HepG2 (cell line): ENCODE measurements at regions not wholly inside any gene's neighbourhood (a gene's known extent, or its start where the extent isn't known, plus 50 kb on each side); places are given as distances from the start of the nearest gene placed in this dataset.
"Not testable (repeated sequence)": the region's sequence is repeated elsewhere in the genome, so short reads cannot be mapped to it uniquely, and the experiment has no call there.

Source experiments
- ATAC-seq: fragments of 200-7000 bp; cut with Tn5 transposase; 3 replicates; pipeline ENCODE4 v1.9.1; 2020; ENCODE audit warnings: mild to moderate bottlenecking, moderate library complexity
- BruUV-seq: library from RNA; stranded (reverse); fragments of 400-500 nt; replicated peaks from 2 replicates; lab custom pipeline; 2021; lab: Mats Ljungman, UMichigan
- CTCF ChIA-PET: fragments of 300-600 bp; formaldehyde crosslinking; extraction: SDS; loops from one replicate; lab custom pipeline; 2021; ENCODE audit warnings: low total read pairs, inconsistent platforms, low intra/inter-chr PET ratio; lab: Yijun Ruan, JAX
- POLR2A ChIA-PET: fragments of 350-600 bp; sonication (Branson Sonifier 250); formaldehyde crosslinking; loops from one replicate; lab custom pipeline; 2020; ENCODE audit warnings: antibody characterized with exemption, inconsistent platforms; lab: Yijun Ruan, JAX
- DNase-seq: peaks from one replicate; pipeline ENCODE4 v3.0.0-alpha.2; 2015; ENCODE audit warnings: low spot score
- FAIRE-seq: peaks from 3 replicates; lab custom pipeline; 2011; peaks lifted over from hg19 to GRCh38; lab: Jason Lieb, UNC
- H2AFZ ChIP-seq: one replicate; pipeline ENCODE4 v1.6.1; 2011; ENCODE audit warnings: low read length, inconsistent platforms
- H3K27ac ChIP-seq: fragments of 300-600 bp; 3 replicates; pipeline ENCODE4 v1.8.0; 2011; ENCODE audit warnings: mixed run types, mild to moderate bottlenecking, mixed read lengths, low read length, inconsistent platforms; ENCODE audit not compliant: insufficient read depth; ENCODE audit errors: extremely low read length
- H3K27me3 ChIP-seq, 2 experiments: fragments of 200-600 bp in 1 of 2; 2 replicates in 1 of 2; 3 replicates in 1 of 2; pipeline versions ENCODE4 v1.6.0 to v1.8.0; 2011; ENCODE audit warnings: low read length in 2 of 2, mild to moderate bottlenecking in 2 of 2, moderate library complexity in 2 of 2, inconsistent platforms in 1 of 2; ENCODE audit not compliant: insufficient read depth in 2 of 2, control insufficient read depth in 1 of 2
- H3K36me3 ChIP-seq, 2 experiments: fragments of 200-600 bp in 1 of 2; replicated peaks in 1 of 2; 2 replicates in 1 of 2; 3 replicates in 1 of 2; pipeline versions ENCODE4 v1.5.1 to v1.8.0; 2011; ENCODE audit warnings: low read length in 2 of 2, inconsistent platforms in 1 of 2; ENCODE audit not compliant: insufficient read depth in 2 of 2, control insufficient read depth in 1 of 2
- H3K4me1 ChIP-seq: 2 replicates; pipeline ENCODE4 v1.5.1; 2012; ENCODE audit warnings: low read length, inconsistent platforms; ENCODE audit not compliant: insufficient read depth
- H3K4me2 ChIP-seq: 2 replicates; pipeline ENCODE4 v1.6.0; 2011; ENCODE audit warnings: low read depth, low read length, inconsistent platforms
- H3K4me3 ChIP-seq, 3 experiments: fragments of 200-600 bp in 1 of 3; sonication (generic), shearing (Covaris generic) in 1 of 3; replicated peaks in 1 of 3; 2 replicates each; pipeline ENCODE4 v1.5.1; 2011 to 2016; ENCODE audit warnings: low read length in 3 of 3, inconsistent platforms in 2 of 3, low read depth in 2 of 3, mild to moderate bottlenecking in 2 of 3, control low read depth in 1 of 3, mixed read lengths in 1 of 3; ENCODE audit not compliant: insufficient read depth in 1 of 3
- H3K79me2 ChIP-seq: one replicate; pipeline ENCODE4 v1.6.1; 2011; ENCODE audit warnings: low read length, inconsistent platforms; ENCODE audit not compliant: insufficient read depth
- H3K9ac ChIP-seq: 2 replicates; pipeline ENCODE4 v1.6.0; 2011; ENCODE audit warnings: mild to moderate bottlenecking, low read depth, low read length, inconsistent platforms; ENCODE audit not compliant: insufficient read depth
- H3K9me3 ChIP-seq: 2 replicates; pipeline ENCODE4 v1.5.1; 2012; ENCODE audit warnings: mild to moderate bottlenecking, low read length
- H4K20me1 ChIP-seq: 2 replicates; pipeline ENCODE4 v1.6.0; 2011; ENCODE audit warnings: inconsistent platforms, mild to moderate bottlenecking, low read length, moderate library complexity; ENCODE audit not compliant: insufficient read depth
- ARID4A ChIP-seq: sonication (generic); formaldehyde crosslinking; IDR thresholded peaks from 2 replicates; pipeline ENCODE4 v1.5.0; 2020; ENCODE audit warnings: mild to moderate bottlenecking, missing genetic modification reagents, borderline replicate concordance
- MAFF ChIP-seq: IDR thresholded peaks from 2 replicates; pipeline ENCODE4 v1.6.1; 2011; ENCODE audit warnings: low read depth, low read length, improper control_type of control experiment
- WGBS: methylation state at CpG from one replicate; pipeline ENCODE4 v1.1.6; 2017; ENCODE audit warnings: low lambda C conversion rate; 5-methylcytosine and 5-hydroxymethylcytosine counted together
- in situ Hi-C: cut with HindIII; loops from 2 replicates; pipeline ENCODE4 v1.10.0; 2017; ENCODE audit warnings: low pct_unique_long_range_greater_than_20kb; ENCODE audit not compliant: extremely low pct_ligation_motif_present
- intact Hi-C: fragments of 100-400 bp; cut with micrococcal nuclease; formaldehyde crosslinking; loops from one replicate; pipeline ENCODE4 v1.10.0; 2022; ENCODE audit not compliant: unreplicated experiment

GRCh38 chrX:39493168-39493567, 604.6 kb downstream of the BCOR start (continued):
- TF ChIP-seq ARID4A (CRISPR knock-in tag) (no peak), MAFF (no peak)

GRCh38 chrX:39497117-39497516, 600.6 kb downstream of the BCOR start:
- WGBS = 42% methylated on average over 4 of the region's 4 CpGs
- H3K4me2 ChIP-seq, ATAC-seq, FAIRE-seq, H2AFZ ChIP-seq, H3K9ac ChIP-seq, H3K27ac ChIP-seq, H3K9me3 ChIP-seq, DNase-seq, POLR2A ChIA-PET, CTCF ChIA-PET, H3K36me3 ChIP-seq, H3K79me2 ChIP-seq, H3K4me3 ChIP-seq, BruUV-seq, intact Hi-C loops, H3K27me3 ChIP-seq, H3K4me1 ChIP-seq, in situ Hi-C loops, H4K20me1 ChIP-seq: not testable (repeated sequence)
